Cardiac fibroblast (primary cell): ENCODE measurements at regions not wholly inside any gene's neighbourhood (a gene's known extent, or its start where the extent isn't known, plus 50 kb on each side); places are given as distances from the start of the nearest gene placed in this dataset.

Source experiments
- DNase-seq, 2 donors: peaks; one replicate each; pipeline versions ENCODE4 v3.0.0 to v3.0.0-alpha.2; 2010; ENCODE audit warnings: low read depth in 2 of 2
- H3K4me3 ChIP-seq, 2 donors: replicated peaks in 1 of 2; 1 replicate in 1 of 2; 2 replicates in 1 of 2; pipeline ENCODE4 v1.5.1; 2011; ENCODE audit warnings: low read depth in 2 of 2, low read length in 2 of 2, mild to moderate bottlenecking in 2 of 2, moderate library complexity in 1 of 2
- TF ChIP-seq, protein P1 (sequence below): IDR thresholded peaks from one replicate; pipeline ENCODE4 v1.5.1; 2011; ENCODE audit warnings: low read depth, mild to moderate bottlenecking, low read length, inconsistent platforms

DNA sequence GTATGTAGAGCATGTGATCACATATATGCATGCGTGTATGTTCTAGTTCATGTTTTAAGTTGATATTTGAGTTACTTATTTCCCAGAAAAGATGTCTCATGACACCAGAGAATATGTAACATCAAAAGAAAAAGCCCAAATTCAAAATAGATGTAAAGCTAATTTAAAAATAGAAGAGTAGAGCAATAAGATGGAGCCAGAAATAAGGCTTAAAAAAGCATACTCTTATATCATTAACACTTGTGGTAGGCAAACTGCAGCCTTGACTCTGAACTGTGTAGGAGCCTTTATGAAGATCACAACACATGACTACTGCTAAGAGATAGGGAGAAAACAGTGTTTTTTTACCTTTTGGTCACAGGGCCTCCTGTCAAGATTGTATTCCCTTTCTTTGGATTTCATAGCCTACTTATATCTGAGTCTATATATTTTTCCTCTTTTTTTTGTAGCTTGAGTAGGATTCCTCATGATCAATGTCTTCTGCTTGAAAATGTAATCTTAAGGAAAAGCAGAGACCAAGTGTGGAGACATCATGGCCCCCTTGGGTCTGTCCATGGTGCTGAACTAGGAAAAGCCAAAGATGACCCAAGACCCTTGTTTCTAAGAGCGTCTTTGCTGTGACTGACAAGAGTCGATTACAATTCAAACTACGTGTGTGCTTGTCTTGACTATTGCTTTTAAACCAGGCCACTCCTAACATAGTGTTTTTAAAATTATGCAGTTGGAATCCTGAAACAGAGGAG is 390.4 kb downstream of the SHISA9 start:
- no peak overlapping the region for H3K4me3 ChIP-seq
- DNase-seq = no peak
- TF ChIP-seq, protein P1, sequence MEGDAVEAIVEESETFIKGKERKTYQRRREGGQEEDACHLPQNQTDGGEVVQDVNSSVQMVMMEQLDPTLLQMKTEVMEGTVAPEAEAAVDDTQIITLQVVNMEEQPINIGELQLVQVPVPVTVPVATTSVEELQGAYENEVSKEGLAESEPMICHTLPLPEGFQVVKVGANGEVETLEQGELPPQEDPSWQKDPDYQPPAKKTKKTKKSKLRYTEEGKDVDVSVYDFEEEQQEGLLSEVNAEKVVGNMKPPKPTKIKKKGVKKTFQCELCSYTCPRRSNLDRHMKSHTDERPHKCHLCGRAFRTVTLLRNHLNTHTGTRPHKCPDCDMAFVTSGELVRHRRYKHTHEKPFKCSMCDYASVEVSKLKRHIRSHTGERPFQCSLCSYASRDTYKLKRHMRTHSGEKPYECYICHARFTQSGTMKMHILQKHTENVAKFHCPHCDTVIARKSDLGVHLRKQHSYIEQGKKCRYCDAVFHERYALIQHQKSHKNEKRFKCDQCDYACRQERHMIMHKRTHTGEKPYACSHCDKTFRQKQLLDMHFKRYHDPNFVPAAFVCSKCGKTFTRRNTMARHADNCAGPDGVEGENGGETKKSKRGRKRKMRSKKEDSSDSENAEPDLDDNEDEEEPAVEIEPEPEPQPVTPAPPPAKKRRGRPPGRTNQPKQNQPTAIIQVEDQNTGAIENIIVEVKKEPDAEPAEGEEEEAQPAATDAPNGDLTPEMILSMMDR = no peak

DNA sequence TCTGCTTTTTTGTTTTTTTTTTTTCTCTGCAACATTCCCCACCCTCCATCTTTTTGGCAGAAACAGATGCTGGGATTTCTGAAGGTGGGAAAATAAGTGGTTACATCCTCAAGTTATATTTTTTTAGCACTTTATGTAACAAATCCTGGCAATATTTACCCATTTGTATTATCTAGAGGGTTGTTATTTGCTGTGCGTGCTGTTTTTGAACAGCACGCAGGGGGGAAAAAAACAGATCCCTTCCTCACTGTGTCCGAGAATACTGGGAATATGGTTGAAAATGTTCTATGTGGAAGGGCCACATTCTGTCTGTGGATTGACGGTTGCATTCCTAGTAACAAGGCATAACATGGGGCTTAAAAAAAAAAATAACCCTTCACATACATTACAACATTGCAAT is 394.8 kb downstream of the SHISA9 start:
- H3K4me3 ChIP-seq = no peak overlapping the region
- TF ChIP-seq, protein P1 = no peak
- no peak for DNase-seq

DNA sequence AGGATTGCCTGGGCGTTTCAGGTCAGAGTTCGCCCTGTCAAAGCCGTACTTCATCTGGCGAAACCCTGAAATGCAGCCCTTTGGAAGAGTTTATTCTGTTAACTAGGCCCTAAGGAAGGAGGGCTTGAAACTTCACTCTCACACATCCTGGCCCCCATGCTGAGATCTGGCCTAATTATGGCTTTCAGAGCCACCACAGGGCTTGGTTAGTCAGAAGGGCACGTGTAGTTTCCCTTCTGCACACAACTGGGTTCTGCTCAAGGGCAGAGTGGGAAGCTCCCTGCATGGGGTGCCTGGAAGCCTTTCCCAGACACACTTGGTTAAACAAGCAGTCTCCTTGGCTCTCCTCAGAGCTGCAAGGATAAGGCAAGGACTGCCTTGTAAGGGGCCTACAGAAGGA is 397.3 kb downstream of the SHISA9 start:
- DNase-seq = no peak
- TF ChIP-seq, protein P1 = no peak
- H3K4me3 ChIP-seq = no peak overlapping the region

DNA sequence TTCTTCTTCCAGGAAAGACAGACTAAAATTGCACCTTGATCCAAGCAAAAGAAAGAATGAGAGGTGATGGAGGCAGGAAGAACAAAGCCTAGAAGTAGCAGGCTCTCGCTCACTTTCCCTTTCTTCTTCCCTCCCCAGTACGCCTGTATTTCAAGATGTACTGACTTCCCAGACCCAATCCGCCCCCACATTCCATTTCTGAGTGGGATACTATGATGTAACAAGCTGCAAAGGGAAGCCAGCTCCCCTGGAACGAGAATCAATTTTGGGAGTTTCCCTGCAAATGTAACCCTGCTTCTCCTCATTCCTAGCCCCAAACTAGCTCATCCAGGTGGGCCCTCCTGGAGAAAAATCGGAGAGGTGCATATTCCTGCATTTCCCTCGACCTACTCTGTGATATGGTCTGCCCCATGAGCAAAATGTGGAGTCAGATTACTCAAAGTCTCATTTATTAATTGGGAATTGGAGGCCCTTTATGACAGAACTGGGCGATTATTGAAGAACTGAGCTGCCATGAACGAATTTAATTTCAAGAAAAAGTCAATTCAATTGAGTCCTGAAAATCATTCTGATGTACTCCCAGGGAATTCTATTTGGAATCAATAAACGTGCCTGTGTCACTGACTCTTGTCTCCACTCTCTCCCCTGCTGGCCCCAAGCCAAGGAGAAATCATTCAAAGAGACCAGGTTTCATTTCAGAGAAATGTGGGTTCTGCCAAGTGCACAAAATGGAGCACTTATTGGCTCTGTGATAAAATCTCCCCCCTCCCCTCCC is 398.9 kb downstream of the SHISA9 start:
- no peak for DNase-seq
- TF ChIP-seq, protein P1 = no peak
- H3K4me3 ChIP-seq = no peak overlapping the region

DNA sequence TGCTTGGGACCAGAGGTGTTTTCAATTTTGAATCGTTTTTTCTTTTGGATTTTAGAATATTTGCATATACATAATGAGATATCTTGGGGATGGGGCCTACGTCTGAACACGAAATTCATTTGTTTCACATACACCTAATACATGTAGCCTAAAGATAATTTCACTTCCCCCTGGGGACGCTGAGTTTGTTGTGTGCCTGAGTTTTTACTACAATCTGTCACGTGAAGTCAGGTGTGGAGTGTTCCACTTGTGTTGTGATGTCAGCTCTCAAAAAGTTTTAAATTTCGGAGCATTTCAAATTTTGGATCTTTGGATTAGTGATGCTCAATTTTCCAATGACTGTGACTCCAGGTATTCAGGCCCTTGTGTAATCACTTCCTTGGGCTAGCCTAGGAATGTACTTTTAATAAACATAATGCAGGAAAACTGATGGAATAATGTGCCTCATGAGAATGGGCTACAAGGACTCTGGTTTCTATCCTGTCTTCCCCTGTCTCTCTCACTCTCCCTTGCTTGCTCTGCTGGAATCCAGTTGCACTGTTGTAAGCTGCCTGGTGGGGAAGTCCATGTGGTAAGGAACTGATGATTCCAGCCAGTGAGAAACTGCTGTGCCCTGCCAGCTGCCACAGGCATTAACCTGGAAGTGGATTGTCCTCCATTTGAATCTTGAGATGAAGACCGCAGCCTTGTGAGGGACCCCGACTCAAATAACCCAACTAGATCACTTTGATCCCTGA is 403.8 kb downstream of the SHISA9 start:
- H3K4me3 ChIP-seq = no peak overlapping the region
- no peak for DNase-seq
- TF ChIP-seq, protein P1 = no peak

DNA sequence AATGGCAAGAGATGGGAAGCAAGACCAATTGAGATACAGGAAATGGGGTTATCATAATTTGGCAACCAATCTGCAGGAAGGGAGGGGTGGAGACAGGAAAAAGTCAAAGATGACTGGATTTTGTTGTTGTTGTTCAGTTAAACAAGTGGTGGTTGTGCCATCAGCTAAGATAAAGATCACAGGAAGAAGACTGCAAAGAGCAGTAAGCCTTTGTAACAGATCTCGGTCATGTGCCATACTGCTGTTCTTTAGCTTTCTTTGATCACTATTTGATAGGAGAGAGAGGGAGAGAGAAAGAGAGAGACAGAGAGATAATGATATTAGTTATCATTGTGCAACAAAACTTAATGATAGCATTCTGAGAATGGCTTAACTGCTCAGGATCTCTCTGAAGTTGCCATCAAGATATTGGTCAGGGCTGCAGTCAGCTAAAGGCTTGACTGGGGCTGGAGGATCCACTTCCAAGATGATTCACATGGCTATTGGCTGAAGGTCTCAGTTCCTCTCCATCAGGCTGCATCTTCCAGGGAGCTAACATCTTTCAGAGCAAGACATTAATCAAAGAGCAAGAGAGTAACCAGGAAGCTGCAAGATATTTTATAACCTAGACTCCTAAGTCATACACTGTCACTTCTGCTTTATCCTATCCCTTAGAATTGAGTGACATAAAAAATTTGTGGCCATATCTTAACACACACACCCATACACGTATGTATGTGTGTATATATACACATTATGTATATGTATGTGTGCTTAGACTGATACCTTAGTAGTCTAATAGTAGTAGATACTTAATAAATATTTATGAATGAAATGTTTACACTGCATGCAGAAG is 405.0 kb downstream of the SHISA9 start:
- DNase-seq = no peak
- TF ChIP-seq, protein P1 = no peak

More for the DNA sequence above, 405.0 kb downstream of the SHISA9 start:
- no peak overlapping the region for H3K4me3 ChIP-seq
